ENCODE measurements at regions not wholly inside any gene's neighbourhood (a gene's known extent, or its start where the extent isn't known, plus 50 kb on each side); places are given as distances from the start of the nearest gene placed in this dataset.

DNA sequence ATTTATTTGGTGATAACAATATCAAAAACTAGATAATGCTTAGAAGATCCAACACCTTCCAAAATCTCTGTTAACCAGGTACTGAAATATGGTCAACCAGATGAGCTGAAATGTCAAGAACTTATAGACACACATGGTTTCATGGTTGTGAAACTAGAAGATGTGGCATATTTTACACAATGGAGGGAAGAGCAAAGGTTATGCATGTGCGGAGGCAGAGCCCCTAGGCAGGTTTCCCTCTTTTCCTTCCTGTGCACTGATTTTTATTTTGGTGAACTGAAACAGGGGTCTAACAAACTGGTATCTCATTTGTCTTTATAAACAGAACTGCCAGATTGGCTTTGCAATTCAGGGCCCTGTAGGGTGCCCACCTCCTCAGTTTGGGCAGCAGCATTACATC, 91.6 kb downstream of the PRL start:
- no TSS peak for BruUV-seq (replicated peaks)
- H4K5ac ChIP-seq (ENCODE audit: low read depth, low read length): no peak overlapping the region

More for the DNA sequence above, 91.6 kb downstream of the PRL start:
- no peaks in the 10 kb centered on the region for H3K36me3 ChIP-seq (ENCODE audit: control insufficient read depth, insufficient read depth, low read length)
- TF ChIP-seq RAD21 (IDR thresholded peaks at IDR 0.05; ENCODE audit: low read length) (no peak), FOS (IDR thresholded peaks at IDR 0.05; ENCODE audit: low read depth, low read length) (no peak)
- dilution Hi-C loops (cut with HindIII; ENCODE audit: low sequenced_read_pairs, unreplicated experiment) (no loop called here), in situ Hi-C loops (cut with MboI; ENCODE audit: low sequenced_read_pairs) (no loop called here), intact Hi-C loops (cut with micrococcal nuclease) (no loop called here)
- H3K9me3 ChIP-seq (ENCODE audit: control insufficient read depth, insufficient read depth, low read length): no peaks in the 10 kb centered on the region
- H3K79me1 ChIP-seq (ENCODE audit: low read depth in 1 of 2, low read length in 2 of 2): no peaks in the 10 kb centered on the region
- H3K27ac ChIP-seq (ENCODE audit: insufficient read depth, low read length): no peak overlapping the region
- POLR2A ChIA-PET (ENCODE audit: unreplicated experiment): no interaction called here
- H2BK20ac ChIP-seq (ENCODE audit: low read depth, low read length): no peak overlapping the region
- H2AFZ ChIP-seq (replicated peaks; ENCODE audit: low read length, poor library complexity): no peak overlapping the region
- ATAC-seq (ENCODE audit: low read depth) (no peak), DNase-seq (no peak)
- H2BK120ac ChIP-seq (ENCODE audit: low read depth, low read length): no peak overlapping the region
- CTCF ChIA-PET: interaction anchor here (1.0 kb wide), 1 partner anchor 10 kb away, joined by 3 read pairs; no protein-coding TSS in a partner anchor
- no peak overlapping the region for H3K4ac ChIP-seq (ENCODE audit: low read depth, low read length)
- H3K4me1 ChIP-seq (ENCODE audit: control insufficient read depth, insufficient read depth, low read length): no peaks in the 10 kb centered on the region
- H2BK5ac ChIP-seq (ENCODE audit: low read depth, low read length, poor library complexity, severe bottlenecking): no peak overlapping the region
- no peak overlapping the region for H3K23ac ChIP-seq (ENCODE audit: low read depth, low read length)
- no peak overlapping the region for H2AK9ac ChIP-seq (replicated peaks; ENCODE audit: low read depth, low read length, poor library complexity)
- H4K8ac ChIP-seq (ENCODE audit: low read depth in 2 of 2, low read length in 2 of 2): no peak overlapping the region
- H4K20me1 ChIP-seq (ENCODE audit: insufficient read depth, low read length): no peaks in the 10 kb centered on the region
- H2BK15ac ChIP-seq (ENCODE audit: low read depth, low read length): no peak overlapping the region
- no peak overlapping the region for H3K4me3 ChIP-seq (ENCODE audit: insufficient read depth, low read depth, low read length)
- H3K4me2 ChIP-seq (ENCODE audit: low read depth, low read length): no peak overlapping the region
- no CpG with 5 or more reads among the region's 1 CpG for WGBS, 2 experiments (ENCODE audit: extremely low coverage in 2 of 2, insufficient read length in 1 of 2)
- H2AK5ac ChIP-seq (ENCODE audit: low read depth, low read length): no peak overlapping the region
- H4K91ac ChIP-seq (ENCODE audit: insufficient read depth, low read depth, low read length): no peak overlapping the region
- no peak overlapping the region for H3K9ac ChIP-seq (ENCODE audit: low read depth, low read length)
- H3K27me3 ChIP-seq (ENCODE audit: control insufficient read depth, insufficient read depth, low read length): no peaks in the 10 kb centered on the region
- no peak overlapping the region for H3K18ac ChIP-seq (ENCODE audit: low read depth, low read length)
- no peaks in the 10 kb centered on the region for H3K9me1 ChIP-seq (ENCODE audit: insufficient read depth, low read length)
- H3K14ac ChIP-seq (replicated peaks; ENCODE audit: low read depth, low read length): no peak overlapping the region
- H3K56ac ChIP-seq (ENCODE audit: extremely low read depth, insufficient read depth, low read length): no peak overlapping the region
